ENCODE measurements at regions not wholly inside any gene's neighbourhood (a gene's known extent, or its start where the extent isn't known, plus 50 kb on each side); places are given as distances from the start of the nearest gene placed in this dataset.

DNA sequence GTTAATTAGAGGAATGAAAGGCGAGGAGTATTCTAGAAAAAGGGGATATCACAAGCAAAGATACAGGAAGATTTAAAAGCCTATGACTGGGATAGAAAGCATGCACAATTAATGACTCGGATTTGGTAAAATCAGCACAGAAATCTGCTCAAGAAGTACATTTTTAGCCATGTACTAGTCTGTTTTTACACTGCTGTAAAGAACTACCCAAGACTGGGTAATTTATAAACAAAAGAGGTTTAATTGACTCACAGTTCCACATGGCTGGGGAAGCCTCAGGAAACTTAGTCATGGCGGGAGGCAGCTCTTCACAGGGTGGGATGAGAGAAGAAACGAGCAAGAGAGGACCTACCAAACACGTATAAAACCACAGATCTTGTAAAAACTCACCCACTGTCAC is 716.3 kb upstream of the MDGA2 start:
- Histone ChIP-seq H4K20me1 (ENCODE audit: insufficient read depth, low read length) (no peaks in the 10 kb centered on the region), H3K9me3 (ENCODE audit: low read length) (no peaks in the 10 kb centered on the region), H3K27me3 (ENCODE audit: insufficient read depth, low read length) (no peaks in the 10 kb centered on the region), H3K36me3 (ENCODE audit: insufficient read depth, low read length) (no peaks in the 10 kb centered on the region), H3K4me2 (ENCODE audit: low read length) (no peak overlapping the region), H3F3A (ENCODE audit: insufficient read depth, low read length) (no peaks in the 10 kb centered on the region), H3K4me1 (ENCODE audit: insufficient read depth, low read length, severe bottlenecking) (no peaks in the 10 kb centered on the region), H3K4me3 (ENCODE audit: low read depth, low read length, poor library complexity, severe bottlenecking) (no peak overlapping the region), H3K9me2 (ENCODE audit: low read depth, low read length) (no peaks in the 10 kb centered on the region), H3K79me2 (ENCODE audit: insufficient read depth, low read length) (no peaks in the 10 kb centered on the region), H2AFZ (ENCODE audit: low read length) (no peak overlapping the region), H3K9ac (ENCODE audit: low read length) (no peak overlapping the region), H3K27ac (ENCODE audit: low read depth, low read length, poor library complexity, severe bottlenecking) (no peak overlapping the region)
- TF ChIP-seq, protein P1, sequence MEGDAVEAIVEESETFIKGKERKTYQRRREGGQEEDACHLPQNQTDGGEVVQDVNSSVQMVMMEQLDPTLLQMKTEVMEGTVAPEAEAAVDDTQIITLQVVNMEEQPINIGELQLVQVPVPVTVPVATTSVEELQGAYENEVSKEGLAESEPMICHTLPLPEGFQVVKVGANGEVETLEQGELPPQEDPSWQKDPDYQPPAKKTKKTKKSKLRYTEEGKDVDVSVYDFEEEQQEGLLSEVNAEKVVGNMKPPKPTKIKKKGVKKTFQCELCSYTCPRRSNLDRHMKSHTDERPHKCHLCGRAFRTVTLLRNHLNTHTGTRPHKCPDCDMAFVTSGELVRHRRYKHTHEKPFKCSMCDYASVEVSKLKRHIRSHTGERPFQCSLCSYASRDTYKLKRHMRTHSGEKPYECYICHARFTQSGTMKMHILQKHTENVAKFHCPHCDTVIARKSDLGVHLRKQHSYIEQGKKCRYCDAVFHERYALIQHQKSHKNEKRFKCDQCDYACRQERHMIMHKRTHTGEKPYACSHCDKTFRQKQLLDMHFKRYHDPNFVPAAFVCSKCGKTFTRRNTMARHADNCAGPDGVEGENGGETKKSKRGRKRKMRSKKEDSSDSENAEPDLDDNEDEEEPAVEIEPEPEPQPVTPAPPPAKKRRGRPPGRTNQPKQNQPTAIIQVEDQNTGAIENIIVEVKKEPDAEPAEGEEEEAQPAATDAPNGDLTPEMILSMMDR (IDR thresholded peaks at IDR 0.05; ENCODE audit: low read length): no peak
- TF ChIP-seq EZH2 (IDR thresholded peaks at IDR 0.05; ENCODE audit: borderline replicate concordance, low read length): no peak

- Histone ChIP-seq H3K4me2 (ENCODE audit: low read length) (no peak overlapping the region), H4K20me1 (ENCODE audit: insufficient read depth, low read length) (no peaks in the 10 kb centered on the region), H2AFZ (ENCODE audit: low read length) (no peak overlapping the region), H3K9me3 (ENCODE audit: low read length) (no peaks in the 10 kb centered on the region), H3K4me3 (ENCODE audit: low read depth, low read length, poor library complexity, severe bottlenecking) (no peak overlapping the region), H3K36me3 (ENCODE audit: insufficient read depth, low read length) (no peaks in the 10 kb centered on the region), H3K79me2 (ENCODE audit: insufficient read depth, low read length) (no peaks in the 10 kb centered on the region), H3K4me1 (ENCODE audit: insufficient read depth, low read length, severe bottlenecking) (no peaks in the 10 kb centered on the region), H3K27ac (ENCODE audit: low read depth, low read length, poor library complexity, severe bottlenecking) (no peak overlapping the region), H3F3A (ENCODE audit: insufficient read depth, low read length) (no peaks in the 10 kb centered on the region), H3K9ac (ENCODE audit: low read length) (no peak overlapping the region), H3K9me2 (ENCODE audit: low read depth, low read length) (no peaks in the 10 kb centered on the region), H3K27me3 (ENCODE audit: insufficient read depth, low read length) (no peaks in the 10 kb centered on the region)
- no peak for TF ChIP-seq EZH2 (IDR thresholded peaks at IDR 0.05; ENCODE audit: borderline replicate concordance, low read length)
- TF ChIP-seq, protein P1 (IDR thresholded peaks at IDR 0.05; ENCODE audit: low read length): no peak
Observed at GRCh38 chr14:48390346-48390745, 714.9 kb upstream of the MDGA2 start.

- Histone ChIP-seq H3K9me2 (ENCODE audit: low read depth, low read length) (no peaks in the 10 kb centered on the region), H3K4me3 (ENCODE audit: low read depth, low read length, poor library complexity, severe bottlenecking) (no peak overlapping the region), H3K27ac (ENCODE audit: low read depth, low read length, poor library complexity, severe bottlenecking) (no peak overlapping the region), H3F3A (ENCODE audit: insufficient read depth, low read length) (no peaks in the 10 kb centered on the region), H3K4me1 (ENCODE audit: insufficient read depth, low read length, severe bottlenecking) (no peaks in the 10 kb centered on the region), H3K4me2 (ENCODE audit: low read length) (no peak overlapping the region), H3K9ac (ENCODE audit: low read length) (no peak overlapping the region), H4K20me1 (ENCODE audit: insufficient read depth, low read length) (no peaks in the 10 kb centered on the region), H3K36me3 (ENCODE audit: insufficient read depth, low read length) (no peaks in the 10 kb centered on the region), H2AFZ (ENCODE audit: low read length) (no peak overlapping the region), H3K27me3 (ENCODE audit: insufficient read depth, low read length) (no peaks in the 10 kb centered on the region), H3K79me2 (ENCODE audit: insufficient read depth, low read length) (no peaks in the 10 kb centered on the region), H3K9me3 (ENCODE audit: low read length) (no peaks in the 10 kb centered on the region)
- no peak for TF ChIP-seq EZH2 (IDR thresholded peaks at IDR 0.05; ENCODE audit: borderline replicate concordance, low read length)
- TF ChIP-seq, protein P1 (IDR thresholded peaks at IDR 0.05; ENCODE audit: low read length): no peak
Observed at GRCh38 chr14:48384821-48385220, 709.4 kb upstream of the MDGA2 start.
